ENCODE measurements at regions not wholly inside any gene's neighbourhood (a gene's known extent, or its start where the extent isn't known, plus 50 kb on each side); places are given as distances from the start of the nearest gene placed in this dataset.

GRCh38 chr1:194044892-194045291 is 858.5 kb upstream of the B3GALT2 start:
- Histone ChIP-seq H3K4me1 (no peaks in the 10 kb centered on the region), H3K4me3 (no peak overlapping the region), H3K27ac (no peak overlapping the region), H3K9me3 (no peaks in the 10 kb centered on the region), H3K36me3 (no peaks in the 10 kb centered on the region), H3K27me3 (no peaks in the 10 kb centered on the region)
- TF ChIP-seq CTCF (IDR thresholded peaks at IDR 0.05): no peak
- no peak for TF ChIP-seq POLR2A (IDR thresholded peaks at IDR 0.05)
- no peak for DNase-seq

- H3K4me1 ChIP-seq: no peaks in the 10 kb centered on the region
- no peak overlapping the region for H3K4me3 ChIP-seq
- H3K36me3 ChIP-seq: no peaks in the 10 kb centered on the region
- H3K9me3 ChIP-seq: no peaks in the 10 kb centered on the region
- no peak for TF ChIP-seq CTCF (IDR thresholded peaks at IDR 0.05)
- no peak for TF ChIP-seq POLR2A (IDR thresholded peaks at IDR 0.05)
- no peak overlapping the region for H3K27ac ChIP-seq
- no peaks in the 10 kb centered on the region for H3K27me3 ChIP-seq
- no peak for DNase-seq
These were observed 857.8 kb upstream of the B3GALT2 start for GRCh38 chr1:194043984-194044755.

GRCh38 chr1:194042736-194043135 is 856.3 kb upstream of the B3GALT2 start:
- H3K4me1 ChIP-seq: no peaks in the 10 kb centered on the region
- H3K27me3 ChIP-seq: no peaks in the 10 kb centered on the region
- H3K4me3 ChIP-seq: no peak overlapping the region
- no peak overlapping the region for H3K27ac ChIP-seq
- no peak for TF ChIP-seq CTCF (IDR thresholded peaks at IDR 0.05)
- no peak for TF ChIP-seq POLR2A (IDR thresholded peaks at IDR 0.05)
- DNase-seq: no peak
- H3K9me3 ChIP-seq: no peaks in the 10 kb centered on the region
- H3K36me3 ChIP-seq: no peaks in the 10 kb centered on the region

GRCh38 chr1:194040496-194040895 is 854.1 kb upstream of the B3GALT2 start:
- DNase-seq: no peak
- Histone ChIP-seq H3K27ac (no peak overlapping the region), H3K9me3 (no peaks in the 10 kb centered on the region), H3K36me3 (no peaks in the 10 kb centered on the region), H3K4me1 (no peaks in the 10 kb centered on the region), H3K27me3 (no peaks in the 10 kb centered on the region), H3K4me3 (no peak overlapping the region)
- no peak for TF ChIP-seq POLR2A (IDR thresholded peaks at IDR 0.05)
- no peak for TF ChIP-seq CTCF (IDR thresholded peaks at IDR 0.05)

- no peaks in the 10 kb centered on the region for H3K27me3 ChIP-seq
- no peaks in the 10 kb centered on the region for H3K9me3 ChIP-seq
- no peak for TF ChIP-seq CTCF (IDR thresholded peaks at IDR 0.05)
- no peak for TF ChIP-seq POLR2A (IDR thresholded peaks at IDR 0.05)
- no peak for DNase-seq
- no peak overlapping the region for H3K27ac ChIP-seq
- H3K36me3 ChIP-seq: no peaks in the 10 kb centered on the region
- H3K4me1 ChIP-seq: no peaks in the 10 kb centered on the region
- no peak overlapping the region for H3K4me3 ChIP-seq
These were observed 853.2 kb upstream of the B3GALT2 start for GRCh38 chr1:194039578-194039977.
